ENCODE measurements at regions not wholly inside any gene's neighbourhood (a gene's known extent, or its start where the extent isn't known, plus 50 kb on each side); places are given as distances from the start of the nearest gene placed in this dataset.

- DNase-seq = no peak
- no peak overlapping the region for H4K8ac ChIP-seq (ENCODE audit: low read depth, low read length)
- H3K9me3 ChIP-seq (ENCODE audit: insufficient read depth, low read depth, low read length) = no peaks in the 10 kb centered on the region
- H3K27me3 ChIP-seq (ENCODE audit: insufficient read depth, low read length) = no peaks in the 10 kb centered on the region
- no peaks in the 10 kb centered on the region for H3K4me1 ChIP-seq (ENCODE audit: control insufficient read depth in 1 of 2, insufficient read depth in 2 of 2, low read length in 2 of 2)
- no peak overlapping the region for H2AFZ ChIP-seq (ENCODE audit: insufficient read depth, low read length, poor library complexity)
- no peak overlapping the region for H4K91ac ChIP-seq (ENCODE audit: low read depth, low read length)
- no peak overlapping the region for H3K4ac ChIP-seq (ENCODE audit: low read depth, low read length)
- H3K79me1 ChIP-seq (ENCODE audit: low read length) = no peaks in the 10 kb centered on the region
- H3K18ac ChIP-seq (ENCODE audit: low read length) = no peak overlapping the region
- H3K4me3 ChIP-seq (ENCODE audit: low read depth, low read length) = no peak overlapping the region
- no CpG with 5 or more reads among the region's 14 CpGs for WGBS (ENCODE audit: extremely low coverage, insufficient coverage, insufficient read length)
- H3K27ac ChIP-seq (ENCODE audit: low read depth, low read length) = no peak overlapping the region
- H3K36me3 ChIP-seq (ENCODE audit: control insufficient read depth in 1 of 2, insufficient read depth in 2 of 2, low read length in 2 of 2) = peaks cover under 1 to 10% of the 10 kb centered on the region in 2 experiments
- H2BK12ac ChIP-seq (ENCODE audit: low read length) = no peak overlapping the region
- no peak overlapping the region for H2BK120ac ChIP-seq (ENCODE audit: insufficient read depth, low read length, poor library complexity)
- no peak overlapping the region for H2AK5ac ChIP-seq (ENCODE audit: low read length)
- H3K9ac ChIP-seq (ENCODE audit: low read length) = no peak overlapping the region
- H3K23ac ChIP-seq (ENCODE audit: low read length) = no peak overlapping the region
- no peak overlapping the region for H2BK5ac ChIP-seq (ENCODE audit: low read depth, low read length, poor library complexity)
- H3K79me2 ChIP-seq (ENCODE audit: control insufficient read depth, insufficient read depth, low read length, poor library complexity) = no peaks in the 10 kb centered on the region
- no peak overlapping the region for H3K14ac ChIP-seq (ENCODE audit: low read length)
- no peak overlapping the region for H3K4me2 ChIP-seq (ENCODE audit: low read length)
- no peak overlapping the region for H4K12ac ChIP-seq (ENCODE audit: low read depth, low read length)
These were observed 77.5 kb upstream of the ASB18 start for GRCh38 chr2:236341721-236342120.

GRCh38 chr2:236342507-236342906, 78.3 kb upstream of the ASB18 start:
- Histone ChIP-seq H3K18ac (ENCODE audit: low read length) (no peak overlapping the region), H4K12ac (ENCODE audit: low read depth, low read length) (no peak overlapping the region), H3K4me1 (ENCODE audit: control insufficient read depth in 1 of 2, insufficient read depth in 2 of 2, low read length in 2 of 2) (no peaks in the 10 kb centered on the region), H3K9me3 (ENCODE audit: insufficient read depth, low read depth, low read length) (no peaks in the 10 kb centered on the region), H3K14ac (ENCODE audit: low read length) (no peak overlapping the region), H3K4me2 (ENCODE audit: low read length) (no peak overlapping the region), H2BK12ac (ENCODE audit: low read length) (no peak overlapping the region), H3K23ac (ENCODE audit: low read length) (no peak overlapping the region), H3K27me3 (ENCODE audit: insufficient read depth, low read length) (no peaks in the 10 kb centered on the region), H3K27ac (ENCODE audit: low read depth, low read length) (no peak overlapping the region), H4K8ac (ENCODE audit: low read depth, low read length) (no peak overlapping the region), H3K9ac (ENCODE audit: low read length) (no peak overlapping the region), H3K79me1 (ENCODE audit: low read length) (no peaks in the 10 kb centered on the region), H3K4ac (ENCODE audit: low read depth, low read length) (no peak overlapping the region), H2BK120ac (ENCODE audit: insufficient read depth, low read length, poor library complexity) (no peak overlapping the region), H2AK5ac (ENCODE audit: low read length) (no peak overlapping the region), H3K4me3 (ENCODE audit: low read depth, low read length) (peak overlapping the region; percentile 38), H3K36me3 (ENCODE audit: control insufficient read depth in 1 of 2, insufficient read depth in 2 of 2, low read length in 2 of 2) (peaks cover 0 to 10% of the 10 kb centered on the region in 2 experiments), H2BK5ac (ENCODE audit: low read depth, low read length, poor library complexity) (no peak overlapping the region), H2AFZ (ENCODE audit: insufficient read depth, low read length, poor library complexity) (no peak overlapping the region), H3K79me2 (ENCODE audit: control insufficient read depth, insufficient read depth, low read length, poor library complexity) (no peaks in the 10 kb centered on the region), H4K91ac (ENCODE audit: low read depth, low read length) (no peak overlapping the region)
- no CpG with 5 or more reads among the region's 10 CpGs for WGBS (ENCODE audit: extremely low coverage, insufficient coverage, insufficient read length)
- no peak for DNase-seq

GRCh38 chr2:236342951-236343350, 78.7 kb upstream of the ASB18 start:
- H2BK120ac ChIP-seq (ENCODE audit: insufficient read depth, low read length, poor library complexity) = no peak overlapping the region
- WGBS (ENCODE audit: extremely low coverage, insufficient coverage, insufficient read length) = no CpG with 5 or more reads among the region's 12 CpGs
- H3K79me1 ChIP-seq (ENCODE audit: low read length) = no peaks in the 10 kb centered on the region
- no peak overlapping the region for H4K91ac ChIP-seq (ENCODE audit: low read depth, low read length)
- H3K4me2 ChIP-seq (ENCODE audit: low read length) = no peak overlapping the region
- H3K79me2 ChIP-seq (ENCODE audit: control insufficient read depth, insufficient read depth, low read length, poor library complexity) = no peaks in the 10 kb centered on the region
- H2BK5ac ChIP-seq (ENCODE audit: low read depth, low read length, poor library complexity) = no peak overlapping the region
- no peak overlapping the region for H3K18ac ChIP-seq (ENCODE audit: low read length)
- H2BK12ac ChIP-seq (ENCODE audit: low read length) = no peak overlapping the region
- H3K9ac ChIP-seq (ENCODE audit: low read length) = no peak overlapping the region
- no peak overlapping the region for H3K4me3 ChIP-seq (ENCODE audit: low read depth, low read length)
- H3K4me1 ChIP-seq (ENCODE audit: control insufficient read depth in 1 of 2, insufficient read depth in 2 of 2, low read length in 2 of 2) = no peaks in the 10 kb centered on the region
- no peak overlapping the region for H4K12ac ChIP-seq (ENCODE audit: low read depth, low read length)
- no peak overlapping the region for H3K4ac ChIP-seq (ENCODE audit: low read depth, low read length)
- DNase-seq = no peak
- no peak overlapping the region for H4K8ac ChIP-seq (ENCODE audit: low read depth, low read length)
- H3K27me3 ChIP-seq (ENCODE audit: insufficient read depth, low read length) = no peaks in the 10 kb centered on the region
- peaks cover 0 to 10% of the 10 kb centered on the region in 2 experiments for H3K36me3 ChIP-seq (ENCODE audit: control insufficient read depth in 1 of 2, insufficient read depth in 2 of 2, low read length in 2 of 2)
- H2AFZ ChIP-seq (ENCODE audit: insufficient read depth, low read length, poor library complexity) = no peak overlapping the region
- no peaks in the 10 kb centered on the region for H3K9me3 ChIP-seq (ENCODE audit: insufficient read depth, low read depth, low read length)
- no peak overlapping the region for H3K14ac ChIP-seq (ENCODE audit: low read length)
- H3K27ac ChIP-seq (ENCODE audit: low read depth, low read length) = no peak overlapping the region
- no peak overlapping the region for H2AK5ac ChIP-seq (ENCODE audit: low read length)
- no peak overlapping the region for H3K23ac ChIP-seq (ENCODE audit: low read length)

GRCh38 chr2:236343400-236344161, 79.4 kb upstream of the ASB18 start:
- Histone ChIP-seq H3K9me3 (ENCODE audit: insufficient read depth, low read depth, low read length) (no peaks in the 10 kb centered on the region), H3K36me3 (ENCODE audit: control insufficient read depth in 1 of 2, insufficient read depth in 2 of 2, low read length in 2 of 2) (peaks cover 0 to 10% of the 10 kb centered on the region in 2 experiments), H2BK5ac (ENCODE audit: low read depth, low read length, poor library complexity) (no peak overlapping the region), H4K8ac (ENCODE audit: low read depth, low read length) (no peak overlapping the region), H3K9ac (ENCODE audit: low read length) (no peak overlapping the region), H4K12ac (ENCODE audit: low read depth, low read length) (no peak overlapping the region), H3K4ac (ENCODE audit: low read depth, low read length) (no peak overlapping the region), H2AFZ (ENCODE audit: insufficient read depth, low read length, poor library complexity) (no peak overlapping the region), H2AK5ac (ENCODE audit: low read length) (no peak overlapping the region), H2BK12ac (ENCODE audit: low read length) (no peak overlapping the region), H3K4me2 (ENCODE audit: low read length) (no peak overlapping the region), H3K23ac (ENCODE audit: low read length) (no peak overlapping the region), H3K79me1 (ENCODE audit: low read length) (no peaks in the 10 kb centered on the region), H3K14ac (ENCODE audit: low read length) (no peak overlapping the region), H3K18ac (ENCODE audit: low read length) (no peak overlapping the region), H3K27me3 (ENCODE audit: insufficient read depth, low read length) (no peaks in the 10 kb centered on the region), H2BK120ac (ENCODE audit: insufficient read depth, low read length, poor library complexity) (no peak overlapping the region), H4K91ac (ENCODE audit: low read depth, low read length) (no peak overlapping the region), H3K4me1 (ENCODE audit: control insufficient read depth in 1 of 2, insufficient read depth in 2 of 2, low read length in 2 of 2) (no peaks in the 10 kb centered on the region), H3K79me2 (ENCODE audit: control insufficient read depth, insufficient read depth, low read length, poor library complexity) (no peaks in the 10 kb centered on the region), H3K4me3 (ENCODE audit: low read depth, low read length) (no peak overlapping the region), H3K27ac (ENCODE audit: low read depth, low read length) (no peak overlapping the region)
- no CpG with 5 or more reads among the region's 10 CpGs for WGBS (ENCODE audit: extremely low coverage, insufficient coverage, insufficient read length)
- DNase-seq = peak; percentile 65 to 92
